ENCODE measurements at regions not wholly inside any gene's neighbourhood (a gene's known extent, or its start where the extent isn't known, plus 50 kb on each side); places are given as distances from the start of the nearest gene placed in this dataset.
A peak's percentile ranks its signal among the peaks of the same experiment; 100 is the strongest.

GRCh38 chr14:22510527-22511110 is 78.4 kb downstream of the DAD1 start:
- H3K9me3 ChIP-seq (ENCODE audit: low read length), result no peaks in the 10 kb centered on the region
- H3K9me2 ChIP-seq (replicated peaks; ENCODE audit: low read length), result no peaks in the 10 kb centered on the region
- no peak overlapping the region for H3K27ac ChIP-seq (ENCODE audit: low read length)
- H3K79me2 ChIP-seq (ENCODE audit: low read length), result no peaks in the 10 kb centered on the region
- no peak overlapping the region for H2AFZ ChIP-seq (ENCODE audit: low read length)
- H3K27me3 ChIP-seq (ENCODE audit: low read length), result no peaks in the 10 kb centered on the region
- H3K4me2 ChIP-seq (ENCODE audit: low read length), result no peak overlapping the region
- H3K4me3 ChIP-seq (ENCODE audit: low read length), result no peak overlapping the region
- H3F3A ChIP-seq (ENCODE audit: low read length, unreplicated experiment), result no peaks in the 10 kb centered on the region
- ChIA-PET POLR2A (ENCODE audit: unreplicated experiment) (interaction anchor here (0.6 to 0.8 kb wide), 4 partner anchors 15 to 1515 kb away, joined by 3 to 20 read pairs (median 12); no protein-coding TSS in a partner anchor), CTCF (interaction anchor here (0.6 to 1.0 kb wide), 4 partner anchors 27 to 792 kb away, joined by 3 to 12 read pairs (median 8); partner anchors contain the start of gene PPP1R3E)
- H3K36me3 ChIP-seq (ENCODE audit: low read depth, low read length), result no peaks in the 10 kb centered on the region
- no peak overlapping the region for H3K9ac ChIP-seq (ENCODE audit: low read length)
- DNase-seq (peak; percentile 35), ATAC-seq (peak; percentile 91)
- TF ChIP-seq, protein P1, sequence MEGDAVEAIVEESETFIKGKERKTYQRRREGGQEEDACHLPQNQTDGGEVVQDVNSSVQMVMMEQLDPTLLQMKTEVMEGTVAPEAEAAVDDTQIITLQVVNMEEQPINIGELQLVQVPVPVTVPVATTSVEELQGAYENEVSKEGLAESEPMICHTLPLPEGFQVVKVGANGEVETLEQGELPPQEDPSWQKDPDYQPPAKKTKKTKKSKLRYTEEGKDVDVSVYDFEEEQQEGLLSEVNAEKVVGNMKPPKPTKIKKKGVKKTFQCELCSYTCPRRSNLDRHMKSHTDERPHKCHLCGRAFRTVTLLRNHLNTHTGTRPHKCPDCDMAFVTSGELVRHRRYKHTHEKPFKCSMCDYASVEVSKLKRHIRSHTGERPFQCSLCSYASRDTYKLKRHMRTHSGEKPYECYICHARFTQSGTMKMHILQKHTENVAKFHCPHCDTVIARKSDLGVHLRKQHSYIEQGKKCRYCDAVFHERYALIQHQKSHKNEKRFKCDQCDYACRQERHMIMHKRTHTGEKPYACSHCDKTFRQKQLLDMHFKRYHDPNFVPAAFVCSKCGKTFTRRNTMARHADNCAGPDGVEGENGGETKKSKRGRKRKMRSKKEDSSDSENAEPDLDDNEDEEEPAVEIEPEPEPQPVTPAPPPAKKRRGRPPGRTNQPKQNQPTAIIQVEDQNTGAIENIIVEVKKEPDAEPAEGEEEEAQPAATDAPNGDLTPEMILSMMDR (conservative IDR thresholded peaks at IDR 0.05; ENCODE audit: low read depth, low read length), result no peak
- TF ChIP-seq EZH2phosphoT487 (IDR thresholded peaks at IDR 0.05; ENCODE audit: borderline replicate concordance, low read length) (no peak), EZH2 (IDR thresholded peaks at IDR 0.05; ENCODE audit: low read length, unreplicated experiment) (no peak)
- intact Hi-C loops (cut with micrococcal nuclease), result loop anchor here (2.0 kb wide), 2 partner anchors 26 to 36 kb away; no protein-coding TSS in a partner anchor
- H3K4me1 ChIP-seq (ENCODE audit: insufficient read depth, low read length), result peaks cover 4% of the 10 kb centered on the region; the same call in 1 of the 2 replicates
- H4K20me1 ChIP-seq (ENCODE audit: low read length), result no peaks in the 10 kb centered on the region
- BruUV-seq (replicated peaks), result no TSS peak

GRCh38 chr14:22509751-22510300 is 79.2 kb downstream of the DAD1 start:
- H3K9me2 ChIP-seq (replicated peaks; ENCODE audit: low read length), result no peaks in the 10 kb centered on the region
- ChIA-PET CTCF (interaction anchor here (0.6 to 1.0 kb wide), 4 partner anchors 28 to 793 kb away, joined by 3 to 12 read pairs (median 8); partner anchors contain the start of gene PPP1R3E), POLR2A (ENCODE audit: unreplicated experiment) (interaction anchor here (0.6 kb wide), 2 partner anchors 80 to 1515 kb away, joined by 3 to 20 read pairs; no protein-coding TSS in a partner anchor)
- H3K36me3 ChIP-seq (ENCODE audit: low read depth, low read length), result no peaks in the 10 kb centered on the region
- TF ChIP-seq EZH2phosphoT487 (IDR thresholded peaks at IDR 0.05; ENCODE audit: borderline replicate concordance, low read length) (no peak), EZH2 (IDR thresholded peaks at IDR 0.05; ENCODE audit: low read length, unreplicated experiment) (no peak)
- TF ChIP-seq, protein P1 (conservative IDR thresholded peaks at IDR 0.05; ENCODE audit: low read depth, low read length), result no peak
- H3K4me1 ChIP-seq (ENCODE audit: insufficient read depth, low read length), result peaks cover 4% of the 10 kb centered on the region; the same call in 1 of the 2 replicates
- H3K9me3 ChIP-seq (ENCODE audit: low read length), result no peaks in the 10 kb centered on the region
- no peak overlapping the region for H3K9ac ChIP-seq (ENCODE audit: low read length)
- no TSS peak for BruUV-seq (replicated peaks)
- H3K79me2 ChIP-seq (ENCODE audit: low read length), result no peaks in the 10 kb centered on the region
- DNase-seq (no peak), ATAC-seq (no peak)
- no peak overlapping the region for H3K4me3 ChIP-seq (ENCODE audit: low read length)
- H3K27me3 ChIP-seq (ENCODE audit: low read length), result no peaks in the 10 kb centered on the region
- intact Hi-C loops (cut with micrococcal nuclease), result loop anchor here (2.0 kb wide), 2 partner anchors 27 to 37 kb away; no protein-coding TSS in a partner anchor
- H3F3A ChIP-seq (ENCODE audit: low read length, unreplicated experiment), result no peaks in the 10 kb centered on the region
- H2AFZ ChIP-seq (ENCODE audit: low read length), result no peak overlapping the region
- no peaks in the 10 kb centered on the region for H4K20me1 ChIP-seq (ENCODE audit: low read length)
- no peak overlapping the region for H3K27ac ChIP-seq (ENCODE audit: low read length)
- H3K4me2 ChIP-seq (ENCODE audit: low read length), result no peak overlapping the region
